Keratinocyte (primary cell): ENCODE measurements at regions not wholly inside any gene's neighbourhood (a gene's known extent, or its start where the extent isn't known, plus 50 kb on each side); places are given as distances from the start of the nearest gene placed in this dataset.

ENCODE experiments used
- DNase-seq: peaks from one replicate; pipeline ENCODE4 v3.0.0-alpha.2; 2011; ENCODE audit warnings: low read depth, missing footprints, low spot score
- FAIRE-seq: peaks from 2 replicates; lab custom pipeline; 2011; peaks lifted over from hg19 to GRCh38; lab: Jason Lieb, UNC
- H2AFZ ChIP-seq: 2 replicates; pipeline ENCODE4 v1.6.0; 2012; ENCODE audit warnings: low read length, control low read depth, inconsistent platforms; ENCODE audit not compliant: control insufficient read depth
- H3K27ac ChIP-seq: 2 replicates; pipeline ENCODE4 v1.5.1; 2011; ENCODE audit warnings: low read length; ENCODE audit not compliant: control insufficient read depth, insufficient read depth
- H3K27me3 ChIP-seq: 3 replicates; pipeline ENCODE4 v1.6.0; 2011; ENCODE audit warnings: low read length; ENCODE audit not compliant: control insufficient read depth, insufficient read depth; ENCODE audit errors: extremely low read depth
- H3K36me3 ChIP-seq, 2 experiments: 2 replicates in 1 of 2; 3 replicates in 1 of 2; pipeline ENCODE4 v1.5.1; 2011; ENCODE audit warnings: low read length in 2 of 2, mild to moderate bottlenecking in 1 of 2; ENCODE audit not compliant: control insufficient read depth in 2 of 2, insufficient read depth in 2 of 2; ENCODE audit errors: extremely low read depth in 1 of 2
- H3K4me1 ChIP-seq: 3 replicates; pipeline ENCODE4 v1.5.1; 2011; ENCODE audit warnings: low read length; ENCODE audit not compliant: control insufficient read depth, insufficient read depth; ENCODE audit errors: extremely low read depth
- H3K4me2 ChIP-seq: 3 replicates; pipeline ENCODE4 v1.6.0; 2011; ENCODE audit warnings: low read depth, low read length; ENCODE audit not compliant: control insufficient read depth, insufficient read depth; ENCODE audit errors: extremely low read depth
- H3K4me3 ChIP-seq, 3 experiments: fragments of 200-600 bp in 1 of 3; sonication (generic) in 1 of 3; 2 replicates in 2 of 3; 3 replicates in 1 of 3; pipeline ENCODE4 v1.5.1; 2011 to 2016; ENCODE audit warnings: low read length in 3 of 3, mild to moderate bottlenecking in 3 of 3, control low read depth in 2 of 3, inconsistent platforms in 1 of 3, low read depth in 1 of 3, mixed read lengths in 1 of 3, mixed run types in 1 of 3, moderate library complexity in 1 of 3; ENCODE audit not compliant: control insufficient read depth in 2 of 3, insufficient read depth in 2 of 3; ENCODE audit errors: extremely low read depth in 1 of 3
- H3K79me2 ChIP-seq: 2 replicates; pipeline ENCODE4 v1.6.0; 2012; ENCODE audit warnings: low read length; ENCODE audit not compliant: control insufficient read depth, insufficient read depth
- H3K9ac ChIP-seq: 3 replicates; pipeline ENCODE4 v1.6.0; 2011; ENCODE audit warnings: low read length; ENCODE audit not compliant: control insufficient read depth, insufficient read depth; ENCODE audit errors: extremely low read depth
- H3K9me1 ChIP-seq: 3 replicates; pipeline ENCODE4 v1.6.0; 2011; ENCODE audit warnings: low read length; ENCODE audit not compliant: control insufficient read depth, insufficient read depth; ENCODE audit errors: extremely low read depth
- H3K9me3 ChIP-seq: 2 replicates; pipeline ENCODE4 v1.5.1; 2012; ENCODE audit warnings: low read depth, low read length; ENCODE audit not compliant: control insufficient read depth
- H4K20me1 ChIP-seq: 3 replicates; pipeline ENCODE4 v1.6.0; 2011; ENCODE audit warnings: low read length; ENCODE audit not compliant: control insufficient read depth, insufficient read depth; ENCODE audit errors: extremely low read depth
- EZH2 ChIP-seq: IDR thresholded peaks from one replicate; pipeline ENCODE4 v1.6.1; 2012; ENCODE audit warnings: inconsistent platforms, mild to moderate bottlenecking, low read length, moderate library complexity
- dilution Hi-C: fragments of 300-500 bp; cut with MboI; formaldehyde crosslinking; loops from one replicate; pipeline ENCODE4 v1.7.0; 2020; ENCODE audit warnings: low sequenced_read_pairs; ENCODE audit not compliant: extremely low pct_ligation_motif_present
- TF ChIP-seq, protein P1 (sequence below), 3 experiments: IDR thresholded peaks in 1 of 3; conservative IDR thresholded peaks in 1 of 3; optimal IDR thresholded peaks in 1 of 3; 2 replicates in 2 of 3; 3 replicates in 1 of 3; pipeline versions ENCODE3 to v1.5.1; 2011; ENCODE audit warnings: low read length in 3 of 3, mild to moderate bottlenecking in 3 of 3, moderate library complexity in 2 of 3, control low read depth in 1 of 3, inconsistent platforms in 1 of 3; ENCODE audit not compliant: insufficient read depth in 2 of 3; ENCODE audit errors: extremely low read depth in 1 of 3

DNA sequence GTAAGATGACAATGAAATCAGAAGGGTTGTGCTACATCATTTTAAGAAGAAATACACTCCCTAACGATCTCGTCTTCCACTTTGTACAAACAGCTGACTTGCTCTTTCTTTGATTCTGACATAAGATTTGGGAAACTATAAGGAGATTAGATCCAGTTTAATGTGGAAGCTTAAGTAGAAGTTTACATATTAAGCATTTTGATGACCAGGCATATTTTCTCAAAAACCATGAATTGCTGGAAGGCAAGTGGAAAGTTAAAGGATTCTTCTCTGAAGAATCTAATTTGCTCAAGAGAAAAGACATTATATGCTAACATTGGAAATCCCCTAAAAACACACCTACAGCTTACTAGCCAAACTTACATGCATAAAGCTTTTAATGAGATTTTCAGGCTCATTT is 531.9 kb upstream of the PTPRD start:
- dilution Hi-C loops = no loop called here
- no peak for DNase-seq
- H3K9ac ChIP-seq = no peak overlapping the region

DNA sequence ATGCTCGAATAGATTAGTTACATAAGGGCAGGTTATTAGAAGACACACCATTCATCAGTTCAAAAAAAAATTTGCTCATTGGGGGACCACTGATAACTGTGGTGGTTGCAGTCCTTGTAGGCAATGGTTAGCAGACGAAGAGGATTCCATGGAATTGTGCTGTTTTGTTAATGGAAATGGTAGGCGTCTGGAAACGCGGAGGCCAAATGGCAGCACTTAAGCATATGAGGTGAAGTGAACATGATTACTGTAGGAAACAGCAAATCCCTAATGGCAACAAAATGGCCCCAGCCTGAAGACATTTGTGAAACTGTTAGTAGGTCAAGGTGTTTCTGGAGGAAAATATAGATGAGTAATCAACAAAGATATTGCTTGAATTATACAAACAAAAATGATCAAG is 535.4 kb upstream of the PTPRD start:
- no peaks in the 10 kb centered on the region for H3K9me3 ChIP-seq
- dilution Hi-C loops = no loop called here
- H3K9me1 ChIP-seq = no peaks in the 10 kb centered on the region
- H3K79me2 ChIP-seq = no peaks in the 10 kb centered on the region
- no peak overlapping the region for H3K4me2 ChIP-seq
- H3K36me3 ChIP-seq = no peaks in the 10 kb centered on the region
- no peak overlapping the region for H3K4me3 ChIP-seq
- FAIRE-seq = no peak
- TF ChIP-seq EZH2 = no peak
- TF ChIP-seq, protein P1, sequence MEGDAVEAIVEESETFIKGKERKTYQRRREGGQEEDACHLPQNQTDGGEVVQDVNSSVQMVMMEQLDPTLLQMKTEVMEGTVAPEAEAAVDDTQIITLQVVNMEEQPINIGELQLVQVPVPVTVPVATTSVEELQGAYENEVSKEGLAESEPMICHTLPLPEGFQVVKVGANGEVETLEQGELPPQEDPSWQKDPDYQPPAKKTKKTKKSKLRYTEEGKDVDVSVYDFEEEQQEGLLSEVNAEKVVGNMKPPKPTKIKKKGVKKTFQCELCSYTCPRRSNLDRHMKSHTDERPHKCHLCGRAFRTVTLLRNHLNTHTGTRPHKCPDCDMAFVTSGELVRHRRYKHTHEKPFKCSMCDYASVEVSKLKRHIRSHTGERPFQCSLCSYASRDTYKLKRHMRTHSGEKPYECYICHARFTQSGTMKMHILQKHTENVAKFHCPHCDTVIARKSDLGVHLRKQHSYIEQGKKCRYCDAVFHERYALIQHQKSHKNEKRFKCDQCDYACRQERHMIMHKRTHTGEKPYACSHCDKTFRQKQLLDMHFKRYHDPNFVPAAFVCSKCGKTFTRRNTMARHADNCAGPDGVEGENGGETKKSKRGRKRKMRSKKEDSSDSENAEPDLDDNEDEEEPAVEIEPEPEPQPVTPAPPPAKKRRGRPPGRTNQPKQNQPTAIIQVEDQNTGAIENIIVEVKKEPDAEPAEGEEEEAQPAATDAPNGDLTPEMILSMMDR (optimal IDR thresholded peaks at IDR 0.05 in 1 of 3, IDR thresholded peaks at IDR 0.05 in 1 of 3, conservative IDR thresholded peaks at IDR 0.05 in 1 of 3; ENCODE audit: extremely low read depth in 1 of 3, insufficient read depth in 2 of 3, low read length in 3 of 3) = no peak
- H3K27me3 ChIP-seq = no peaks in the 10 kb centered on the region
- H4K20me1 ChIP-seq = no peaks in the 10 kb centered on the region
- no peak for DNase-seq
- no peak overlapping the region for H2AFZ ChIP-seq
- no peak overlapping the region for H3K9ac ChIP-seq
- H3K4me1 ChIP-seq = no peaks in the 10 kb centered on the region
- no peak overlapping the region for H3K27ac ChIP-seq

More for the DNA sequence above, 531.9 kb upstream of the PTPRD start:
- H3K36me3 ChIP-seq = no peaks in the 10 kb centered on the region
- H3K79me2 ChIP-seq = no peaks in the 10 kb centered on the region
- no peaks in the 10 kb centered on the region for H3K4me1 ChIP-seq
- no peaks in the 10 kb centered on the region for H3K9me3 ChIP-seq
- no peaks in the 10 kb centered on the region for H3K9me1 ChIP-seq
- H3K4me3 ChIP-seq = no peak overlapping the region
- H3K27me3 ChIP-seq = no peaks in the 10 kb centered on the region
- TF ChIP-seq, protein P1 (optimal IDR thresholded peaks at IDR 0.05 in 1 of 3, IDR thresholded peaks at IDR 0.05 in 1 of 3, conservative IDR thresholded peaks at IDR 0.05 in 1 of 3; ENCODE audit: extremely low read depth in 1 of 3, insufficient read depth in 2 of 3, low read length in 3 of 3) = no peak
- no peak overlapping the region for H3K27ac ChIP-seq
- H3K4me2 ChIP-seq = no peak overlapping the region
- FAIRE-seq = no peak
- no peaks in the 10 kb centered on the region for H4K20me1 ChIP-seq
- H2AFZ ChIP-seq = no peak overlapping the region
